IPS-NIHi11 (cell line): ENCODE measurements at regions not wholly inside any gene's neighbourhood (a gene's known extent, or its start where the extent isn't known, plus 50 kb on each side); places are given as distances from the start of the nearest gene placed in this dataset.
"Not testable (repeated sequence)": the region's sequence is repeated elsewhere in the genome, so short reads cannot be mapped to it uniquely, and the experiment has no call there.

Source experiments
- DNase-seq: peaks from one replicate; pipeline ENCODE4 v3.0.0; 2012; ENCODE audit warnings: mixed read lengths, low spot score

- no peak for DNase-seq
Observed at GRCh38 chr4:54843946-54844345, 186.2 kb downstream of the KIT start.

- DNase-seq = no peak
Observed at GRCh38 chr4:54843106-54843505, 185.3 kb downstream of the KIT start.

GRCh38 chr4:54842656-54843055 lies 184.9 kb downstream of the KIT start:
- DNase-seq = no peak

GRCh38 chr4:54842226-54842625 lies 184.5 kb downstream of the KIT start:
- no peak for DNase-seq

GRCh38 chr4:54840992-54841768 lies 183.4 kb downstream of the KIT start:
- no peak for DNase-seq

- DNase-seq = no peak
Observed at GRCh38 chr4:54840430-54840829, 182.7 kb downstream of the KIT start.

GRCh38 chr4:54838301-54838700 lies 180.5 kb downstream of the KIT start:
- no peak for DNase-seq

- DNase-seq = no peak
Observed at GRCh38 chr4:54837576-54838140, 179.9 kb downstream of the KIT start.

GRCh38 chr4:54828361-54828760 lies 170.6 kb downstream of the KIT start:
- not testable (repeated sequence) for DNase-seq

GRCh38 chr4:54823616-54824015 lies 165.9 kb downstream of the KIT start:
- no peak for DNase-seq

- DNase-seq = no peak
Observed at GRCh38 chr4:54819034-54819433, 161.3 kb downstream of the KIT start.

GRCh38 chr4:54818481-54818880 lies 160.7 kb downstream of the KIT start:
- DNase-seq = no peak

GRCh38 chr4:54813674-54814073 lies 155.9 kb downstream of the KIT start:
- no peak for DNase-seq

GRCh38 chr4:54806351-54806750 lies 148.6 kb downstream of the KIT start:
- no peak for DNase-seq

GRCh38 chr4:54802336-54802735 lies 144.6 kb downstream of the KIT start:
- DNase-seq = no peak

- DNase-seq = no peak
Observed at GRCh38 chr4:54800831-54801530, 143.2 kb downstream of the KIT start.

- DNase-seq = no peak
Observed at GRCh38 chr4:54794579-54794978, 136.8 kb downstream of the KIT start.

GRCh38 chr4:54793856-54794422 lies 136.2 kb downstream of the KIT start:
- no peak for DNase-seq
